ENCODE measurements at regions not wholly inside any gene's neighbourhood (a gene's known extent, or its start where the extent isn't known, plus 50 kb on each side); places are given as distances from the start of the nearest gene placed in this dataset.

GRCh38 chr9:73701415-73702057 is 549.9 kb downstream of the ANXA1 start:
- Histone ChIP-seq H3K27ac (ENCODE audit: low read depth, low read length) (no peak overlapping the region), H3K9ac (ENCODE audit: low read depth, low read length) (no peak overlapping the region), H3K4me1 (ENCODE audit: control insufficient read depth, insufficient read depth, low read length) (no peaks in the 10 kb centered on the region), H3K4me3 (ENCODE audit: low read depth, low read length) (no peak overlapping the region), H3K9me3 (ENCODE audit: control insufficient read depth, insufficient read depth, low read length) (no peaks in the 10 kb centered on the region), H3K36me3 (ENCODE audit: control insufficient read depth, insufficient read depth, low read length) (no peaks in the 10 kb centered on the region), H3K27me3 (ENCODE audit: control insufficient read depth, insufficient read depth, low read length) (no peaks in the 10 kb centered on the region)

GRCh38 chr9:73714294-73714693 is 562.6 kb downstream of the ANXA1 start:
- Histone ChIP-seq H3K4me3 (ENCODE audit: low read depth, low read length) (no peak overlapping the region), H3K4me1 (ENCODE audit: control insufficient read depth, insufficient read depth, low read length) (no peaks in the 10 kb centered on the region), H3K27ac (ENCODE audit: low read depth, low read length) (no peak overlapping the region), H3K36me3 (ENCODE audit: control insufficient read depth, insufficient read depth, low read length) (no peaks in the 10 kb centered on the region), H3K9ac (ENCODE audit: low read depth, low read length) (no peak overlapping the region), H3K27me3 (ENCODE audit: control insufficient read depth, insufficient read depth, low read length) (no peaks in the 10 kb centered on the region), H3K9me3 (ENCODE audit: control insufficient read depth, insufficient read depth, low read length) (no peaks in the 10 kb centered on the region)

- Histone ChIP-seq H3K9me3 (ENCODE audit: control insufficient read depth, insufficient read depth, low read length) (no peaks in the 10 kb centered on the region), H3K4me1 (ENCODE audit: control insufficient read depth, insufficient read depth, low read length) (no peaks in the 10 kb centered on the region), H3K9ac (ENCODE audit: low read depth, low read length) (no peak overlapping the region), H3K4me3 (ENCODE audit: low read depth, low read length) (no peak overlapping the region), H3K36me3 (ENCODE audit: control insufficient read depth, insufficient read depth, low read length) (no peaks in the 10 kb centered on the region), H3K27ac (ENCODE audit: low read depth, low read length) (no peak overlapping the region), H3K27me3 (ENCODE audit: control insufficient read depth, insufficient read depth, low read length) (no peaks in the 10 kb centered on the region)
These were observed 563.9 kb downstream of the ANXA1 start for GRCh38 chr9:73715591-73715990.

GRCh38 chr9:73719660-73720059 is 568.0 kb downstream of the ANXA1 start:
- Histone ChIP-seq H3K27me3 (ENCODE audit: control insufficient read depth, insufficient read depth, low read length) (no peaks in the 10 kb centered on the region), H3K9me3 (ENCODE audit: control insufficient read depth, insufficient read depth, low read length) (no peaks in the 10 kb centered on the region; the same call in 1 of the 2 replicates), H3K36me3 (ENCODE audit: control insufficient read depth, insufficient read depth, low read length) (no peaks in the 10 kb centered on the region), H3K4me1 (ENCODE audit: control insufficient read depth, insufficient read depth, low read length) (no peaks in the 10 kb centered on the region), H3K9ac (ENCODE audit: low read depth, low read length) (no peak overlapping the region), H3K27ac (ENCODE audit: low read depth, low read length) (no peak overlapping the region), H3K4me3 (ENCODE audit: low read depth, low read length) (no peak overlapping the region)

GRCh38 chr9:73720601-73721000 is 568.9 kb downstream of the ANXA1 start:
- Histone ChIP-seq H3K27ac (ENCODE audit: low read depth, low read length) (no peak overlapping the region), H3K4me1 (ENCODE audit: control insufficient read depth, insufficient read depth, low read length) (no peaks in the 10 kb centered on the region)

GRCh38 chr9:73736270-73736669 is 584.6 kb downstream of the ANXA1 start:
- H3K4me1 ChIP-seq (ENCODE audit: control insufficient read depth, insufficient read depth, low read length), result 0 out of 2 replicates have a peak, but pooled peaks cover 5% of the 10 kb centered on the region
- H3K27ac ChIP-seq (ENCODE audit: low read depth, low read length), result no peak overlapping the region
- H3K27me3 ChIP-seq (ENCODE audit: control insufficient read depth, insufficient read depth, low read length), result no peaks in the 10 kb centered on the region
- no peaks in the 10 kb centered on the region for H3K36me3 ChIP-seq (ENCODE audit: control insufficient read depth, insufficient read depth, low read length)
- no peak overlapping the region for H3K9ac ChIP-seq (ENCODE audit: low read depth, low read length)
- no peaks in the 10 kb centered on the region for H3K9me3 ChIP-seq (ENCODE audit: control insufficient read depth, insufficient read depth, low read length)
- no peak overlapping the region for H3K4me3 ChIP-seq (ENCODE audit: low read depth, low read length)

More at GRCh38 chr9:73720601-73721000, 568.9 kb downstream of the ANXA1 start:
- H3K9me3 ChIP-seq (ENCODE audit: control insufficient read depth, insufficient read depth, low read length), result no peaks in the 10 kb centered on the region; the same call in 1 of the 2 replicates
- no peaks in the 10 kb centered on the region for H3K27me3 ChIP-seq (ENCODE audit: control insufficient read depth, insufficient read depth, low read length)
- no peaks in the 10 kb centered on the region for H3K36me3 ChIP-seq (ENCODE audit: control insufficient read depth, insufficient read depth, low read length)
- no peak overlapping the region for H3K9ac ChIP-seq (ENCODE audit: low read depth, low read length)
- H3K4me3 ChIP-seq (ENCODE audit: low read depth, low read length), result no peak overlapping the region

- Histone ChIP-seq H3K9ac (ENCODE audit: low read depth, low read length) (no peak overlapping the region), H3K4me1 (ENCODE audit: control insufficient read depth, insufficient read depth, low read length) (0 out of 2 replicates have a peak, but pooled peaks cover 5% of the 10 kb centered on the region), H3K4me3 (ENCODE audit: low read depth, low read length) (no peak overlapping the region), H3K36me3 (ENCODE audit: control insufficient read depth, insufficient read depth, low read length) (no peaks in the 10 kb centered on the region), H3K27me3 (ENCODE audit: control insufficient read depth, insufficient read depth, low read length) (no peaks in the 10 kb centered on the region), H3K9me3 (ENCODE audit: control insufficient read depth, insufficient read depth, low read length) (no peaks in the 10 kb centered on the region), H3K27ac (ENCODE audit: low read depth, low read length) (no peak overlapping the region)
These were observed 587.3 kb downstream of the ANXA1 start for GRCh38 chr9:73738741-73739530.

GRCh38 chr9:73741316-73741715 is 589.7 kb downstream of the ANXA1 start:
- Histone ChIP-seq H3K27me3 (ENCODE audit: control insufficient read depth, insufficient read depth, low read length) (no peaks in the 10 kb centered on the region), H3K9ac (ENCODE audit: low read depth, low read length) (no peak overlapping the region), H3K27ac (ENCODE audit: low read depth, low read length) (no peak overlapping the region), H3K36me3 (ENCODE audit: control insufficient read depth, insufficient read depth, low read length) (no peaks in the 10 kb centered on the region), H3K9me3 (ENCODE audit: control insufficient read depth, insufficient read depth, low read length) (no peaks in the 10 kb centered on the region), H3K4me3 (ENCODE audit: low read depth, low read length) (no peak overlapping the region), H3K4me1 (ENCODE audit: control insufficient read depth, insufficient read depth, low read length) (0 out of 2 replicates have a peak, but pooled peaks cover 5% of the 10 kb centered on the region)

GRCh38 chr9:73742412-73742811 is 590.7 kb downstream of the ANXA1 start:
- H3K4me1 ChIP-seq (ENCODE audit: control insufficient read depth, insufficient read depth, low read length), result 0 out of 2 replicates have a peak, but pooled peaks cover 5% of the 10 kb centered on the region
- no peak overlapping the region for H3K4me3 ChIP-seq (ENCODE audit: low read depth, low read length)
- H3K27ac ChIP-seq (ENCODE audit: low read depth, low read length), result no peak overlapping the region
- H3K27me3 ChIP-seq (ENCODE audit: control insufficient read depth, insufficient read depth, low read length), result no peaks in the 10 kb centered on the region
- no peaks in the 10 kb centered on the region for H3K9me3 ChIP-seq (ENCODE audit: control insufficient read depth, insufficient read depth, low read length)
- no peaks in the 10 kb centered on the region for H3K36me3 ChIP-seq (ENCODE audit: control insufficient read depth, insufficient read depth, low read length)
- no peak overlapping the region for H3K9ac ChIP-seq (ENCODE audit: low read depth, low read length)

GRCh38 chr9:73743826-73744225 is 592.2 kb downstream of the ANXA1 start:
- Histone ChIP-seq H3K27me3 (ENCODE audit: control insufficient read depth, insufficient read depth, low read length) (no peaks in the 10 kb centered on the region), H3K9me3 (ENCODE audit: control insufficient read depth, insufficient read depth, low read length) (no peaks in the 10 kb centered on the region), H3K4me3 (ENCODE audit: low read depth, low read length) (no peak overlapping the region), H3K9ac (ENCODE audit: low read depth, low read length) (no peak overlapping the region), H3K27ac (ENCODE audit: low read depth, low read length) (no peak overlapping the region), H3K4me1 (ENCODE audit: control insufficient read depth, insufficient read depth, low read length) (0 out of 2 replicates have a peak, but pooled peaks cover 5% of the 10 kb centered on the region), H3K36me3 (ENCODE audit: control insufficient read depth, insufficient read depth, low read length) (no peaks in the 10 kb centered on the region)

- Histone ChIP-seq H3K9ac (ENCODE audit: low read depth, low read length) (no peak overlapping the region), H3K4me3 (ENCODE audit: low read depth, low read length) (no peak overlapping the region), H3K36me3 (ENCODE audit: control insufficient read depth, insufficient read depth, low read length) (no peaks in the 10 kb centered on the region), H3K27ac (ENCODE audit: low read depth, low read length) (no peak overlapping the region), H3K27me3 (ENCODE audit: control insufficient read depth, insufficient read depth, low read length) (no peaks in the 10 kb centered on the region), H3K4me1 (ENCODE audit: control insufficient read depth, insufficient read depth, low read length) (0 out of 2 replicates have a peak, but pooled peaks cover 4% of the 10 kb centered on the region), H3K9me3 (ENCODE audit: control insufficient read depth, insufficient read depth, low read length) (no peaks in the 10 kb centered on the region)
These were observed 593.9 kb downstream of the ANXA1 start for GRCh38 chr9:73745598-73745997.

All from HUES48 (cell line).